Liver (tissue), 7 donors: ENCODE measurements at regions not wholly inside any gene's neighbourhood (a gene's known extent, or its start where the extent isn't known, plus 50 kb on each side); places are given as distances from the start of the nearest gene placed in this dataset.

ENCODE experiments used
- DNase-seq: peaks from one replicate; pipeline ENCODE4 v3.0.0-alpha.2; 2017; ENCODE audit warnings: low spot score
- H3K27ac ChIP-seq, 2 donors: one replicate each; pipeline ENCODE4 v1.7.0; 2013; ENCODE audit warnings: inconsistent platforms in 2 of 2, low read length in 2 of 2, control low read depth in 1 of 2, low read depth in 1 of 2, mild to moderate bottlenecking in 1 of 2
- H3K27me3 ChIP-seq, 4 donors: one replicate each; pipeline versions ENCODE4 v1.6.1 to v1.7.0; 2013; ENCODE audit warnings: low read length in 3 of 4, inconsistent platforms in 1 of 4, mild to moderate bottlenecking in 1 of 4, moderate library complexity in 1 of 4; ENCODE audit not compliant: control insufficient read depth in 4 of 4, insufficient read depth in 4 of 4
- H3K36me3 ChIP-seq, 4 donors: one replicate each; pipeline versions ENCODE4 v1.6.1 to v1.7.0; 2013; ENCODE audit warnings: low read length in 3 of 4, mild to moderate bottlenecking in 3 of 4, low read depth in 1 of 4, moderate library complexity in 1 of 4; ENCODE audit not compliant: control insufficient read depth in 4 of 4, insufficient read depth in 3 of 4
- H3K4me1 ChIP-seq, 4 donors: one replicate each; pipeline versions ENCODE4 v1.6.1 to v1.7.0; 2013; ENCODE audit warnings: low read length in 3 of 4, mild to moderate bottlenecking in 3 of 4, moderate library complexity in 1 of 4; ENCODE audit not compliant: control insufficient read depth in 4 of 4, insufficient read depth in 4 of 4
- H3K4me3 ChIP-seq, 3 donors: one replicate each; pipeline versions ENCODE4 v1.6.1 to v1.7.0; 2013; ENCODE audit warnings: low read length in 3 of 3, control low read depth in 1 of 3, low read depth in 1 of 3, mild to moderate bottlenecking in 1 of 3
- H3K9ac ChIP-seq, 2 donors: one replicate each; pipeline ENCODE4 v1.7.0; 2013; ENCODE audit warnings: low read length in 2 of 2, mild to moderate bottlenecking in 2 of 2, moderate library complexity in 2 of 2, control low read depth in 1 of 2, low read depth in 1 of 2
- H3K9me3 ChIP-seq, 4 donors: one replicate each; pipeline versions ENCODE4 v1.6.1 to v1.7.0; 2013; ENCODE audit warnings: low read length in 3 of 4; ENCODE audit not compliant: control insufficient read depth in 4 of 4
- EGR1 ChIP-seq, 2 donors: IDR thresholded peaks; 2 replicates each; pipeline ENCODE4 v1.6.1; 2016 to 2018; ENCODE audit warnings: antibody characterized with exemption in 2 of 2, low read depth in 2 of 2
- FOXA1 ChIP-seq: IDR thresholded peaks from 2 replicates; pipeline ENCODE4 v1.6.1; 2016; ENCODE audit warnings: antibody characterized with exemption
- FOXA2 ChIP-seq: IDR thresholded peaks from 2 replicates; pipeline ENCODE4 v1.6.1; 2016; ENCODE audit warnings: antibody characterized with exemption
- GABPA ChIP-seq, 2 donors: IDR thresholded peaks in 1 of 2; conservative IDR thresholded peaks in 1 of 2; 2 replicates each; pipeline ENCODE4 v1.6.1; 2016; ENCODE audit warnings: antibody characterized with exemption in 2 of 2, mild to moderate bottlenecking in 1 of 2, moderate library complexity in 1 of 2
- HNF4G ChIP-seq: IDR thresholded peaks from 2 replicates; pipeline ENCODE4 v1.6.1; 2016; ENCODE audit warnings: antibody characterized with exemption
- JUND ChIP-seq, 2 donors: IDR thresholded peaks; 2 replicates each; pipeline ENCODE4 v1.6.1; 2016; ENCODE audit warnings: antibody characterized with exemption in 2 of 2
- NR2F2 ChIP-seq: IDR thresholded peaks from 2 replicates; pipeline ENCODE4 v1.6.1; 2016; ENCODE audit warnings: antibody characterized with exemption
- RAD21 ChIP-seq, 2 donors: IDR thresholded peaks; 2 replicates each; pipeline ENCODE4 v1.6.1; 2016; ENCODE audit warnings: antibody characterized with exemption in 2 of 2, mild to moderate bottlenecking in 2 of 2
- REST ChIP-seq: IDR thresholded peaks from 2 replicates; pipeline ENCODE4 v1.6.1; 2016; ENCODE audit warnings: antibody characterized with exemption, mild to moderate bottlenecking
- RXRA ChIP-seq, 2 donors: IDR thresholded peaks; 2 replicates each; pipeline ENCODE4 v1.6.1; 2017 to 2018; ENCODE audit warnings: antibody characterized with exemption in 2 of 2, mild to moderate bottlenecking in 1 of 2
- SP1 ChIP-seq: IDR thresholded peaks from 2 replicates; pipeline ENCODE4 v1.6.1; 2018; ENCODE audit warnings: antibody characterized with exemption, mild to moderate bottlenecking
- TAF1 ChIP-seq: conservative IDR thresholded peaks from 2 replicates; pipeline ENCODE4 v1.6.1; 2016; ENCODE audit warnings: antibody characterized with exemption, mild to moderate bottlenecking
- YY1 ChIP-seq: IDR thresholded peaks from 2 replicates; pipeline ENCODE4 v1.6.1; 2016; ENCODE audit warnings: antibody characterized with exemption, mild to moderate bottlenecking
- WGBS: extraction: QIAGEN DNeasy Blood & Tissue Kit; methylation state at CpG from one replicate; pipeline ENCODE4 v1.1.7; 2013; 5-methylcytosine and 5-hydroxymethylcytosine counted together
- TF ChIP-seq, protein P1 (sequence below): IDR thresholded peaks from 2 replicates; pipeline ENCODE4 v1.6.1; 2016; ENCODE audit warnings: antibody characterized with exemption
- TF ChIP-seq, protein P2 (sequence below): IDR thresholded peaks from 2 replicates; pipeline ENCODE4 v1.6.1; 2016; ENCODE audit warnings: antibody characterized with exemption
- donor health status: healthy.
- donor health status: healthy.
- donor health status: healthy.
- donor health status: healthy.

DNA sequence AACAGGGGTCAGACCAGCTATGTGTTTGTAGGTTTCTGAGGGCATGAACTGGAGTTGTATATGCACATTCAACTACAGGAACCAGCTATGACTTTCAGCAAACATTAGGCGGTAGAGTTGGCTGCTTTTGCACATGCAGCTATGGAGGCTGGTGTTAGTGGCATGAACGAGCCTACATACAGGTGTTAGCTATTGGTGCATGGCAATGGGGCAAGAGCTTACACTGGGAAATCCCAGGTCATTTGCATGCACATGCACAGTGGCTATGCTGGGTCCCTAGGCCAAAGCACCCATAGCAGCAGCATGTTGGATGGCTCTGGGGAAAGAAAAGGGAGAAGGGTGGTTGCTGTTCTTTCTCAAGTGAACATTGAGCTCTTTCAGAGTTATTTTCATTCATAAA is 1018.5 kb upstream of the PHF14 start:
- WGBS: 88% methylated on average over 2 of the region's 2 CpGs
- H3K4me3 ChIP-seq: no peak overlapping the region
- no peaks in the 10 kb centered on the region for H3K4me1 ChIP-seq
- H3K27ac ChIP-seq: no peak overlapping the region
- no peak overlapping the region for H3K9ac ChIP-seq
- H3K9me3 ChIP-seq: peaks cover 0 to 2% (median 0%) of the 10 kb centered on the region in 4 donors
- no peak for DNase-seq
- H3K36me3 ChIP-seq: no peaks in the 10 kb centered on the region
- no peaks in the 10 kb centered on the region for H3K27me3 ChIP-seq
- no peak for TF ChIP-seq TAF1
- no peak for TF ChIP-seq EGR1 (IDR thresholded peaks at IDR 0.05; ENCODE audit: low read depth in 2 of 2)
- TF ChIP-seq YY1: no peak
- TF ChIP-seq GABPA (IDR thresholded peaks at IDR 0.05 in 1 of 2, conservative IDR thresholded peaks at IDR 0.05 in 1 of 2): no peak
- TF ChIP-seq FOXA1: no peak
- no peak for TF ChIP-seq NR2F2
- TF ChIP-seq, protein P1, sequence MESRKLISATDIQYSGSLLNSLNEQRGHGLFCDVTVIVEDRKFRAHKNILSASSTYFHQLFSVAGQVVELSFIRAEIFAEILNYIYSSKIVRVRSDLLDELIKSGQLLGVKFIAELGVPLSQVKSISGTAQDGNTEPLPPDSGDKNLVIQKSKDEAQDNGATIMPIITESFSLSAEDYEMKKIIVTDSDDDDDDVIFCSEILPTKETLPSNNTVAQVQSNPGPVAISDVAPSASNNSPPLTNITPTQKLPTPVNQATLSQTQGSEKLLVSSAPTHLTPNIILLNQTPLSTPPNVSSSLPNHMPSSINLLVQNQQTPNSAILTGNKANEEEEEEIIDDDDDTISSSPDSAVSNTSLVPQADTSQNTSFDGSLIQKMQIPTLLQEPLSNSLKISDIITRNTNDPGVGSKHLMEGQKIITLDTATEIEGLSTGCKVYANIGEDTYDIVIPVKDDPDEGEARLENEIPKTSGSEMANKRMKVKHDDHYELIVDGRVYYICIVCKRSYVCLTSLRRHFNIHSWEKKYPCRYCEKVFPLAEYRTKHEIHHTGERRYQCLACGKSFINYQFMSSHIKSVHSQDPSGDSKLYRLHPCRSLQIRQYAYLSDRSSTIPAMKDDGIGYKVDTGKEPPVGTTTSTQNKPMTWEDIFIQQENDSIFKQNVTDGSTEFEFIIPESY: no peak
- no peak for TF ChIP-seq FOXA2
- no peak for TF ChIP-seq RAD21 (IDR thresholded peaks at IDR 0.05)
- no peak for TF ChIP-seq RXRA (IDR thresholded peaks at IDR 0.05)
- TF ChIP-seq REST: no peak
- TF ChIP-seq, protein P2, sequence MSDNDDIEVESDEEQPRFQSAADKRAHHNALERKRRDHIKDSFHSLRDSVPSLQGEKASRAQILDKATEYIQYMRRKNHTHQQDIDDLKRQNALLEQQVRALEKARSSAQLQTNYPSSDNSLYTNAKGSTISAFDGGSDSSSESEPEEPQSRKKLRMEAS: no peak

- DNase-seq: no peak
- 85% methylated on average over 5 of the region's 5 CpGs for WGBS
- H3K4me1 ChIP-seq: no peaks in the 10 kb centered on the region
- H3K9me3 ChIP-seq: peaks cover 0 to 2% (median 0%) of the 10 kb centered on the region in 4 donors
- H3K27ac ChIP-seq: no peak overlapping the region
- no peaks in the 10 kb centered on the region for H3K36me3 ChIP-seq
- TF ChIP-seq GABPA (IDR thresholded peaks at IDR 0.05 in 1 of 2, conservative IDR thresholded peaks at IDR 0.05 in 1 of 2): no peak
- no peak for TF ChIP-seq FOXA1
- TF ChIP-seq NR2F2: no peak
- H3K27me3 ChIP-seq: no peaks in the 10 kb centered on the region
- H3K4me3 ChIP-seq: no peak overlapping the region
- H3K9ac ChIP-seq: no peak overlapping the region
These were observed 1015.2 kb upstream of the PHF14 start for GRCh38 chr7:9958486-9958885.

- Histone ChIP-seq H3K27ac (no peak overlapping the region), H3K9me3 (no peaks in the 10 kb centered on the region)
- 68% methylated on average over 3 of the region's 3 CpGs for WGBS
These were observed 1013.2 kb upstream of the PHF14 start for GRCh38 chr7:9960460-9960859.

More at GRCh38 chr7:9960460-9960859, 1013.2 kb upstream of the PHF14 start:
- Histone ChIP-seq H3K9ac (no peak overlapping the region), H3K36me3 (no peaks in the 10 kb centered on the region), H3K27me3 (no peaks in the 10 kb centered on the region), H3K4me1 (no peaks in the 10 kb centered on the region), H3K4me3 (no peak overlapping the region)
- TF ChIP-seq FOXA2: no peak
- no peak for TF ChIP-seq SP1
- TF ChIP-seq, protein P1: no peak
- TF ChIP-seq HNF4G: no peak
- TF ChIP-seq JUND (IDR thresholded peaks at IDR 0.05): no peak
- no peak for TF ChIP-seq YY1
- no peak for TF ChIP-seq RAD21 (IDR thresholded peaks at IDR 0.05)
- no peak for TF ChIP-seq RXRA (IDR thresholded peaks at IDR 0.05)
- TF ChIP-seq GABPA (IDR thresholded peaks at IDR 0.05 in 1 of 2, conservative IDR thresholded peaks at IDR 0.05 in 1 of 2): no peak
- DNase-seq: no peak
